ENCODE measurements at regions not wholly inside any gene's neighbourhood (a gene's known extent, or its start where the extent isn't known, plus 50 kb on each side); places are given as distances from the start of the nearest gene placed in this dataset.

DNA sequence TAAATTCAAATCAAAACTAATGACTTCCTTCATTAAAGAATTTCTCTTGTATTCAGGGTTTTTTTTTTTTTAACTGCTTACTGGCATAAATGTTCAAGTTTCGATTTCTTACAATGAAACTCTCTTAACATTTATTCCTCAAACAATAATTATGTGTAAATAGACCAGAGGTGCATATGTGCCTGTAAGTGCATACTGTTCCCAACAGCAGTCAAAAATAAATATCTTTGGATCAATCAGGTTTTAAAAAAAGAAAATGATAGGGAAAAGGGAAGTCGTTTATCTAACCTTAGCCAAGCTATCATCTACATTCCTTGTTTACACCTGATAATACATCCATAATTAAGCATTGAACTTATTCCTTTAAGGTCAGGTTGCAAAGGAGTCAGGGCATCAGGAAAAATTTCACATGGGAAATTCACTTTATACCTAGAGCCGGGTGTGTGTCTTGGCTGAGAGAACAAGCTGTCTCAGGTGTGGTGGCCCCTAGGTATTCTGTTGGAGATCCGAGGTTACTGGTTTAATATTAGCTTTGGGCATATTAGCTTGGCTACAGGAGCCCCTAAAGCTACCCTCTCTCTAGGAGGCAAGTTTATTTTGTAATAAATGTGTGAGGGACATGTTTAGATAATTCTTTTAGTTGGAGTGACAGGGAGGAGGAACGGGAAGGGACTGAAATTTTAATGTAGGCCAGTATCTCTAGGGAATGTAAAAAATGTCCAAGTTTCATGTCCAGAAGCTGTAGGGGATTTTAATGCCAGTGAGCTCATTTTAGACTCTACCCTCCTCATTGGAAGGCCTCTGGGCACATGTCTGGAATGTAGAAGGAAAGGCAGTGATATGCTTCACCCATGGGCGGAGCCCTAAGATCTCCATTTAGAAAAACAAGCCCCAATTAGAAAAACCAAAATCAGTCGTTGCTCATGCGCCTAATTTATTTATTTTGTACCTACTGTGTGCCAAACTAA is 327.9 kb upstream of the PROX1 start:
- no peaks in the 10 kb centered on the region for H3K79me2 ChIP-seq (ENCODE audit: control insufficient read depth, insufficient read depth, low read length)
- no peaks in the 10 kb centered on the region for H3K27me3 ChIP-seq (ENCODE audit: control insufficient read depth, extremely low read depth, insufficient read depth, low read length)
- H2AFZ ChIP-seq (ENCODE audit: control insufficient read depth, low read length), result no peak overlapping the region
- no peaks in the 10 kb centered on the region for H4K20me1 ChIP-seq (ENCODE audit: control insufficient read depth, extremely low read depth, insufficient read depth, low read length)
- TF ChIP-seq CTCF (optimal IDR thresholded peaks at IDR 0.05 in 1 of 3, IDR thresholded peaks at IDR 0.05 in 1 of 3, conservative IDR thresholded peaks at IDR 0.05 in 1 of 3; ENCODE audit: extremely low read depth in 1 of 3, insufficient read depth in 2 of 3, low read length in 3 of 3) (no peak), EZH2 (IDR thresholded peaks at IDR 0.05; ENCODE audit: low read length) (no peak)
- H3K27ac ChIP-seq (ENCODE audit: control insufficient read depth, insufficient read depth, low read length), result no peak overlapping the region
- H3K4me3 ChIP-seq (ENCODE audit: control insufficient read depth in 2 of 3, extremely low read depth in 1 of 3, insufficient read depth in 2 of 3, low read depth in 1 of 3, low read length in 3 of 3), result no peak overlapping the region
- H3K9ac ChIP-seq (ENCODE audit: control insufficient read depth, extremely low read depth, insufficient read depth, low read length), result no peak overlapping the region
- peak; percentile 13 for FAIRE-seq
- no peaks in the 10 kb centered on the region for H3K36me3 ChIP-seq (ENCODE audit: control insufficient read depth in 2 of 2, extremely low read depth in 1 of 2, insufficient read depth in 2 of 2, low read length in 2 of 2)
- H3K4me2 ChIP-seq (ENCODE audit: control insufficient read depth, extremely low read depth, insufficient read depth, low read depth, low read length), result no peak overlapping the region
- dilution Hi-C loops (cut with MboI; ENCODE audit: extremely low pct_ligation_motif_present, low sequenced_read_pairs), result no loop called here
- peaks cover 7% of the 10 kb centered on the region for H3K4me1 ChIP-seq (ENCODE audit: control insufficient read depth, extremely low read depth, insufficient read depth, low read length)
- H3K9me1 ChIP-seq (ENCODE audit: control insufficient read depth, extremely low read depth, insufficient read depth, low read length), result no peaks in the 10 kb centered on the region
- DNase-seq (ENCODE audit: low read depth, low spot score), result no peak
- no peaks in the 10 kb centered on the region for H3K9me3 ChIP-seq (ENCODE audit: control insufficient read depth, low read depth, low read length)

DNA sequence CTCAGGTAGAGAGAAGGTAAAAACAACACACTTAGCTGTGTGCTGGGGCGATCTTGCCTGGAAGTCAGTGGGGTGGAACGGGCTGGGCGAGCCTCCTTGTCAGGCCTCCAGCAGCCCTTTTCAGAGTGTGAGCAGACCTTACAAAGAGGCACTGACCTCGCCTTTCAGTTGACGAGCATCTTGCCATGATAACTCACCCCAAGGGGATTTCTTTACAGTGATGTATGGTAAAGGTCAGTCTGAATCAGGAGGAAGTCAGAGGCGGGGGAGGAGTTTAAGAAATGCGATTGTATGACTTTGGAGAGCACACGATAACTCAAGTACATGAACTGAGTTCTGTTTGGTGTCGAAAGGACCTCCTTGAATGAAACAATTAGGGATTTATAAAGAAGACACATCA is 326.5 kb upstream of the PROX1 start:
- Histone ChIP-seq H3K4me2 (ENCODE audit: control insufficient read depth, extremely low read depth, insufficient read depth, low read depth, low read length) (peak overlapping the region; percentile 42), H3K9me3 (ENCODE audit: control insufficient read depth, low read depth, low read length) (no peaks in the 10 kb centered on the region), H3K79me2 (ENCODE audit: control insufficient read depth, insufficient read depth, low read length) (no peaks in the 10 kb centered on the region), H3K27ac (ENCODE audit: control insufficient read depth, insufficient read depth, low read length) (no peak overlapping the region), H2AFZ (ENCODE audit: control insufficient read depth, low read length) (peak overlapping the region; percentile 58), H3K27me3 (ENCODE audit: control insufficient read depth, extremely low read depth, insufficient read depth, low read length) (no peaks in the 10 kb centered on the region), H3K4me3 (ENCODE audit: control insufficient read depth in 2 of 3, extremely low read depth in 1 of 3, insufficient read depth in 2 of 3, low read depth in 1 of 3, low read length in 3 of 3) (no peak overlapping the region), H3K36me3 (ENCODE audit: control insufficient read depth in 2 of 2, extremely low read depth in 1 of 2, insufficient read depth in 2 of 2, low read length in 2 of 2) (no peaks in the 10 kb centered on the region), H4K20me1 (ENCODE audit: control insufficient read depth, extremely low read depth, insufficient read depth, low read length) (no peaks in the 10 kb centered on the region), H3K9me1 (ENCODE audit: control insufficient read depth, extremely low read depth, insufficient read depth, low read length) (no peaks in the 10 kb centered on the region), H3K9ac (ENCODE audit: control insufficient read depth, extremely low read depth, insufficient read depth, low read length) (no peak overlapping the region), H3K4me1 (ENCODE audit: control insufficient read depth, extremely low read depth, insufficient read depth, low read length) (peaks cover 7% of the 10 kb centered on the region)
- DNase-seq (ENCODE audit: low read depth, low spot score) (no peak), FAIRE-seq (no peak)
- dilution Hi-C loops (cut with MboI; ENCODE audit: extremely low pct_ligation_motif_present, low sequenced_read_pairs), result no loop called here
- TF ChIP-seq EZH2 (IDR thresholded peaks at IDR 0.05; ENCODE audit: low read length), result no peak
- no peak for TF ChIP-seq CTCF (optimal IDR thresholded peaks at IDR 0.05 in 1 of 3, IDR thresholded peaks at IDR 0.05 in 1 of 3, conservative IDR thresholded peaks at IDR 0.05 in 1 of 3; ENCODE audit: extremely low read depth in 1 of 3, insufficient read depth in 2 of 3, low read length in 3 of 3)
